Keratinocyte (primary cell): ENCODE measurements at regions not wholly inside any gene's neighbourhood (a gene's known extent, or its start where the extent isn't known, plus 50 kb on each side); places are given as distances from the start of the nearest gene placed in this dataset.

Experiments used
- DNase-seq: peaks from one replicate; pipeline ENCODE4 v3.0.0-alpha.2; 2011; ENCODE audit warnings: low read depth, missing footprints, low spot score
- FAIRE-seq: peaks from 2 replicates; lab custom pipeline; 2011; peaks lifted over from hg19 to GRCh38; lab: Jason Lieb, UNC
- H2AFZ ChIP-seq: 2 replicates; pipeline ENCODE4 v1.6.0; 2012; ENCODE audit warnings: low read length, control low read depth, inconsistent platforms; ENCODE audit not compliant: control insufficient read depth
- H3K27ac ChIP-seq: 2 replicates; pipeline ENCODE4 v1.5.1; 2011; ENCODE audit warnings: low read length; ENCODE audit not compliant: control insufficient read depth, insufficient read depth
- H3K27me3 ChIP-seq: 3 replicates; pipeline ENCODE4 v1.6.0; 2011; ENCODE audit warnings: low read length; ENCODE audit not compliant: control insufficient read depth, insufficient read depth; ENCODE audit errors: extremely low read depth
- H3K36me3 ChIP-seq, 2 experiments: 2 replicates in 1 of 2; 3 replicates in 1 of 2; pipeline ENCODE4 v1.5.1; 2011; ENCODE audit warnings: low read length in 2 of 2, mild to moderate bottlenecking in 1 of 2; ENCODE audit not compliant: control insufficient read depth in 2 of 2, insufficient read depth in 2 of 2; ENCODE audit errors: extremely low read depth in 1 of 2
- H3K4me1 ChIP-seq: 3 replicates; pipeline ENCODE4 v1.5.1; 2011; ENCODE audit warnings: low read length; ENCODE audit not compliant: control insufficient read depth, insufficient read depth; ENCODE audit errors: extremely low read depth
- H3K4me2 ChIP-seq: 3 replicates; pipeline ENCODE4 v1.6.0; 2011; ENCODE audit warnings: low read depth, low read length; ENCODE audit not compliant: control insufficient read depth, insufficient read depth; ENCODE audit errors: extremely low read depth
- H3K4me3 ChIP-seq, 3 experiments: fragments of 200-600 bp in 1 of 3; sonication (generic) in 1 of 3; 2 replicates in 2 of 3; 3 replicates in 1 of 3; pipeline ENCODE4 v1.5.1; 2011 to 2016; ENCODE audit warnings: low read length in 3 of 3, mild to moderate bottlenecking in 3 of 3, control low read depth in 2 of 3, inconsistent platforms in 1 of 3, low read depth in 1 of 3, mixed read lengths in 1 of 3, mixed run types in 1 of 3, moderate library complexity in 1 of 3; ENCODE audit not compliant: control insufficient read depth in 2 of 3, insufficient read depth in 2 of 3; ENCODE audit errors: extremely low read depth in 1 of 3
- H3K79me2 ChIP-seq: 2 replicates; pipeline ENCODE4 v1.6.0; 2012; ENCODE audit warnings: low read length; ENCODE audit not compliant: control insufficient read depth, insufficient read depth
- H3K9ac ChIP-seq: 3 replicates; pipeline ENCODE4 v1.6.0; 2011; ENCODE audit warnings: low read length; ENCODE audit not compliant: control insufficient read depth, insufficient read depth; ENCODE audit errors: extremely low read depth
- H3K9me1 ChIP-seq: 3 replicates; pipeline ENCODE4 v1.6.0; 2011; ENCODE audit warnings: low read length; ENCODE audit not compliant: control insufficient read depth, insufficient read depth; ENCODE audit errors: extremely low read depth
- H3K9me3 ChIP-seq: 2 replicates; pipeline ENCODE4 v1.5.1; 2012; ENCODE audit warnings: low read depth, low read length; ENCODE audit not compliant: control insufficient read depth
- H4K20me1 ChIP-seq: 3 replicates; pipeline ENCODE4 v1.6.0; 2011; ENCODE audit warnings: low read length; ENCODE audit not compliant: control insufficient read depth, insufficient read depth; ENCODE audit errors: extremely low read depth
- CTCF ChIP-seq, 3 experiments: IDR thresholded peaks in 1 of 3; conservative IDR thresholded peaks in 1 of 3; optimal IDR thresholded peaks in 1 of 3; 2 replicates in 2 of 3; 3 replicates in 1 of 3; pipeline versions ENCODE3 to v1.5.1; 2011; ENCODE audit warnings: low read length in 3 of 3, mild to moderate bottlenecking in 3 of 3, moderate library complexity in 2 of 3, control low read depth in 1 of 3, inconsistent platforms in 1 of 3; ENCODE audit not compliant: insufficient read depth in 2 of 3; ENCODE audit errors: extremely low read depth in 1 of 3
- EZH2 ChIP-seq: IDR thresholded peaks from one replicate; pipeline ENCODE4 v1.6.1; 2012; ENCODE audit warnings: inconsistent platforms, mild to moderate bottlenecking, low read length, moderate library complexity
- dilution Hi-C: fragments of 300-500 bp; cut with MboI; formaldehyde crosslinking; loops from one replicate; pipeline ENCODE4 v1.7.0; 2020; ENCODE audit warnings: low sequenced_read_pairs; ENCODE audit not compliant: extremely low pct_ligation_motif_present

GRCh38 chr13:110062077-110062776 is 244.7 kb downstream of the COL4A1 start:
- DNase-seq (no peak), FAIRE-seq (peak; percentile 88)
- dilution Hi-C loops = no loop called here

GRCh38 chr13:110061270-110061669 is 245.7 kb downstream of the COL4A1 start:
- no peaks in the 10 kb centered on the region for H4K20me1 ChIP-seq
- dilution Hi-C loops = no loop called here
- no peaks in the 10 kb centered on the region for H3K36me3 ChIP-seq
- H3K9ac ChIP-seq = no peak overlapping the region
- no peaks in the 10 kb centered on the region for H3K27me3 ChIP-seq
- no peak overlapping the region for H2AFZ ChIP-seq
- no peaks in the 10 kb centered on the region for H3K9me3 ChIP-seq
- H3K79me2 ChIP-seq = no peaks in the 10 kb centered on the region
- DNase-seq (no peak), FAIRE-seq (no peak)
- H3K4me2 ChIP-seq = no peak overlapping the region
- peaks cover 17% of the 10 kb centered on the region for H3K4me1 ChIP-seq
- H3K27ac ChIP-seq = no peak overlapping the region
- no peaks in the 10 kb centered on the region for H3K9me1 ChIP-seq
- TF ChIP-seq CTCF (optimal IDR thresholded peaks at IDR 0.05 in 1 of 3, IDR thresholded peaks at IDR 0.05 in 1 of 3, conservative IDR thresholded peaks at IDR 0.05 in 1 of 3; ENCODE audit: extremely low read depth in 1 of 3, insufficient read depth in 2 of 3, low read length in 3 of 3) (no peak), EZH2 (no peak)
- no peak overlapping the region for H3K4me3 ChIP-seq

More at GRCh38 chr13:110062077-110062776, 244.7 kb downstream of the COL4A1 start:
- Histone ChIP-seq H3K4me2 (peak overlapping the region; percentile 7), H3K27me3 (no peaks in the 10 kb centered on the region), H3K9ac (no peak overlapping the region), H3K79me2 (no peaks in the 10 kb centered on the region), H3K9me3 (no peaks in the 10 kb centered on the region), H3K27ac (peak overlapping the region; percentile 8), H3K4me1 (peaks cover 14% of the 10 kb centered on the region), H3K36me3 (no peaks in the 10 kb centered on the region), H3K9me1 (no peaks in the 10 kb centered on the region), H2AFZ (peak overlapping the region; percentile 69), H3K4me3 (no peak overlapping the region), H4K20me1 (no peaks in the 10 kb centered on the region)
- no peak for TF ChIP-seq CTCF (optimal IDR thresholded peaks at IDR 0.05 in 1 of 3, IDR thresholded peaks at IDR 0.05 in 1 of 3, conservative IDR thresholded peaks at IDR 0.05 in 1 of 3; ENCODE audit: extremely low read depth in 1 of 3, insufficient read depth in 2 of 3, low read length in 3 of 3)
- no peak for TF ChIP-seq EZH2
